ENCODE measurements at regions not wholly inside any gene's neighbourhood (a gene's known extent, or its start where the extent isn't known, plus 50 kb on each side); places are given as distances from the start of the nearest gene placed in this dataset.

DNA sequence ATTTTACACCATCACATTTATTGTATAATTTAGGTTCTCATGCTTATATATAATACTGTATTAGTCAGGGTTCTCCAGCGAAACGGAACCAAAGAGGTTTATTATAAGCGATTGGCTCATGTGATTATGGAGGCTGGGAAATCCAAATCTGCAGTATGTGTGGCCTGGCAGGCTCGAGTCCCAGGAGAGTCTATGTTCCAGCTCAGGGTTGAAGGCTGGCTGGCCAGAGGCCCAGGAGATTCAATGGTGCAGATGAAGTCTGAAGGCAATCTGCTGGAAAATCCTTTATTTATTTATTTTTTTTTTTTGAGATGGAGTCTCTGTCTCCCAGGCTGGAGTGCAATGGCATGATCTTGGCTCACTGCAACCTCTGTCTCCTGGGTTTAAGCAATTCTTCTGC is 63.0 kb upstream of the WDFY3 start:
- WGBS (ENCODE audit: extremely low coverage, insufficient read length, low lambda C conversion rate), result no CpG with 5 or more reads among the region's 4 CpGs
- Histone ChIP-seq H2AFZ (ENCODE audit: low read length) (no peak overlapping the region), H4K5ac (ENCODE audit: insufficient read length, low read depth, low read length) (no peak overlapping the region), H2BK20ac (ENCODE audit: low read depth, low read length, poor library complexity, severe bottlenecking) (no peak overlapping the region), H3K27ac (ENCODE audit: insufficient read length, low read depth, low read length) (no peak overlapping the region), H3T11ph (ENCODE audit: low read length) (no peak overlapping the region), H3K4ac (ENCODE audit: low read depth, low read length) (no peak overlapping the region), H2BK120ac (ENCODE audit: low read depth, low read length, poor library complexity, severe bottlenecking) (no peak overlapping the region), H3K23me2 (ENCODE audit: insufficient read length, low read depth, low read length, poor library complexity, severe bottlenecking) (no peaks in the 10 kb centered on the region), H3K4me2 (ENCODE audit: insufficient read depth, insufficient read length, low read length) (no peak overlapping the region), H2BK5ac (ENCODE audit: insufficient read length, low read length) (no peak overlapping the region), H3K23ac (ENCODE audit: insufficient read length, low read depth, low read length) (no peak overlapping the region), H3K79me2 (ENCODE audit: insufficient read depth, low read length) (no peaks in the 10 kb centered on the region), H3K18ac (ENCODE audit: insufficient read length, low read depth, low read length) (no peak overlapping the region), H2AK5ac (ENCODE audit: insufficient read length, low read length) (no peak overlapping the region), H3K9ac (ENCODE audit: extremely low read depth, insufficient read length, low read length) (no peak overlapping the region), H4K91ac (ENCODE audit: insufficient read length, low read depth, low read length) (no peak overlapping the region), H3K9me3 (ENCODE audit: control insufficient read depth, low read depth, low read length) (peaks cover 4% of the 10 kb centered on the region), H3K79me1 (ENCODE audit: insufficient read depth, low read depth, low read length, poor library complexity, severe bottlenecking) (no peaks in the 10 kb centered on the region), H2BK12ac (ENCODE audit: insufficient read length, low read depth, low read length) (no peak overlapping the region), H3K14ac (ENCODE audit: insufficient read depth, low read length) (no peak overlapping the region), H3K56ac (ENCODE audit: insufficient read length, low read depth, low read length) (no peak overlapping the region), H2BK15ac (ENCODE audit: low read depth, low read length) (no peak overlapping the region), H3K27me3 (ENCODE audit: insufficient read depth, low read length) (no peaks in the 10 kb centered on the region), H4K20me1 (ENCODE audit: control insufficient read depth, insufficient read depth, insufficient read length) (no peaks in the 10 kb centered on the region), H3K4me1 (ENCODE audit: insufficient read depth, low read length) (no peaks in the 10 kb centered on the region), H4K8ac (replicated peaks; ENCODE audit: insufficient read length, low read depth, low read length) (no peak overlapping the region)
- no peak overlapping the region for H3K4me3 Mint-ChIP-seq
- no peak for DNase-seq
- H3K36me3 Mint-ChIP-seq (ENCODE audit: insufficient read depth in 1 of 3, low read depth in 3 of 3), result peaks cover 19 to 42% (median 25%) of the 10 kb centered on the region in 3 experiments
- no peaks in the 10 kb centered on the region; the same call in 1 of the 2 replicates for H3K27me3 Mint-ChIP-seq (ENCODE audit: low read depth)
- H3K4me1 Mint-ChIP-seq, result no peaks in the 10 kb centered on the region
- H3K9me3 Mint-ChIP-seq, result peaks cover 41 to 56% of the 10 kb centered on the region in 2 experiments
- no peak overlapping the region for H3K27ac Mint-ChIP-seq
- no peak for TF ChIP-seq CTCF (conservative IDR thresholded peaks at IDR 0.05)

Measured in H9 (cell line).